ENCODE measurements at regions not wholly inside any gene's neighbourhood (a gene's known extent, or its start where the extent isn't known, plus 50 kb on each side); places are given as distances from the start of the nearest gene placed in this dataset.
A peak's percentile ranks its signal among the peaks of the same experiment; 100 is the strongest.
"Not testable (repeated sequence)": the region's sequence is repeated elsewhere in the genome, so short reads cannot be mapped to it uniquely, and the experiment has no call there.

- peak overlapping the region in 1 of 3 donors; percentile 19 for H3K4me3 ChIP-seq
- intact Hi-C loops (cut with DNase I; ENCODE audit: low total_unique reads) = no loop called here
These were observed 56.9 kb upstream of the MRTFB start for GRCh38 chr16:14014284-14014625.

DNA sequence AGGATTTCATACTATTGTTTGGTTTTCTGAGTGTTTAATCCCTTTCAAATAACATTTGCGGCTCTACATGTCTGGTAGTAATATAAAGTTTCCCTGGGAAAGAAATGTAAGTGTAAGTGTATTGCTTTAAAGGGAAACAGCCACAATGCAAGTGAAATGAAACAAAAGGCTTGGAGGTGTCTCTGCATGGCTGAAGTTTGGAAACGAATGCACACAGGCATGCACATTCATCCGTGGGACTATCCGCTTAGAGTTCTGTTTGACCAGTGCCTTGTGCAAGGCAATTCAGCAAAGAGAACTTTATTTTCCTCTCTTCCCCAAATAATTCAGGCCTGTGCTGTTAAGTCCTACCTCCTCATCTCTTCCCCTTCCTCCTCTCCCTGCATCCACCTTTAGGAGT lies 56.1 kb upstream of the MRTFB start:
- Histone ChIP-seq H3K27ac (peak overlapping the region; percentile 69 to 81), H3K4me3 (peak overlapping the region; percentile 21 to 42 (median 30)), H3K36me3 (no peaks in the 10 kb centered on the region), H3K27me3 (no peaks in the 10 kb centered on the region), H3K9me3 (no peaks in the 10 kb centered on the region), H3K4me1 (no peaks in the 10 kb centered on the region)
- TF ChIP-seq CTCF (IDR thresholded peaks at IDR 0.05) (no peak), POLR2AphosphoS5 (IDR thresholded peaks at IDR 0.05) (no peak), POLR2A (IDR thresholded peaks at IDR 0.05) (no peak)
- intact Hi-C loops (cut with DNase I; ENCODE audit: low total_unique reads) = no loop called here
- DNase-seq (ENCODE audit: low spot score in 2 of 2) = no peak

More at GRCh38 chr16:14014284-14014625, 56.9 kb upstream of the MRTFB start:
- no peaks in the 10 kb centered on the region for H3K4me1 ChIP-seq
- peak overlapping the region; percentile 69 to 81 for H3K27ac ChIP-seq
- H3K36me3 ChIP-seq = no peaks in the 10 kb centered on the region
- H3K27me3 ChIP-seq = no peaks in the 10 kb centered on the region
- TF ChIP-seq POLR2AphosphoS5 (IDR thresholded peaks at IDR 0.05) (no peak), CTCF (IDR thresholded peaks at IDR 0.05) (no peak), POLR2A (IDR thresholded peaks at IDR 0.05) (no peak)
- no peaks in the 10 kb centered on the region for H3K9me3 ChIP-seq
- peak in 1 of 2 donors; percentile 55 for DNase-seq (ENCODE audit: low spot score in 2 of 2)

- intact Hi-C loops (cut with DNase I; ENCODE audit: low total_unique reads) = no loop called here
- Histone ChIP-seq H3K4me3 (peak overlapping the region; percentile 21 to 42 (median 30)), H3K27me3 (no peaks in the 10 kb centered on the region), H3K9me3 (no peaks in the 10 kb centered on the region), H3K27ac (peak overlapping the region; percentile 69 to 81), H3K4me1 (no peaks in the 10 kb centered on the region), H3K36me3 (no peaks in the 10 kb centered on the region)
- TF ChIP-seq POLR2A (IDR thresholded peaks at IDR 0.05) = no peak
- TF ChIP-seq POLR2AphosphoS5 (IDR thresholded peaks at IDR 0.05) = no peak
- TF ChIP-seq CTCF (IDR thresholded peaks at IDR 0.05) = no peak
- no peak for DNase-seq (ENCODE audit: low spot score in 2 of 2)
These were observed 55.7 kb upstream of the MRTFB start for GRCh38 chr16:14015461-14015860.

DNA sequence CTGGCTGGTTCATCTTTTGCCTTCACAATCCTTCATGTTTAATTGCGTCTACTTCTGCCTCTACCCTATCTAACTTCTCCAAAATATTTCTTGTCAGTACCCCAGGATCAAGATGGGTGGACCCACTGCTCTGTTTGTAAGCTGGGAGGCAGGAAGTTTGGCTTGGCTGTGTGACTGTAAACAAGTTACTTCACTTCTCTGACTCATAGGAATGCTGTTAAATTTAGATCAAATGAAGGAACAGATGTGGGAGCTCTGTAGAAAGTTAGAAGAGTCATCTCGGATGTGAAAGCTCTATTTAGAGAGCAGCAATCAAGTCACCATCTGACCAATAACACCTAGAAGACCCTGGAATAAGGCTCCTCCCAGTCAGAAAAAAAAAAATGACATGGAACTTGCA lies 55.2 kb upstream of the MRTFB start:
- Histone ChIP-seq H3K27ac (peak overlapping the region; percentile 69 to 81), H3K4me3 (peak overlapping the region; percentile 21 to 42 (median 30)), H3K9me3 (no peaks in the 10 kb centered on the region), H3K36me3 (no peaks in the 10 kb centered on the region), H3K27me3 (no peaks in the 10 kb centered on the region), H3K4me1 (no peaks in the 10 kb centered on the region)
- no peak for DNase-seq (ENCODE audit: low spot score in 2 of 2)
- no peak for TF ChIP-seq POLR2A (IDR thresholded peaks at IDR 0.05)
- TF ChIP-seq CTCF (IDR thresholded peaks at IDR 0.05) = no peak
- intact Hi-C loops (cut with DNase I; ENCODE audit: low total_unique reads) = no loop called here

- H3K27ac ChIP-seq = peak overlapping the region in 1 of 2 donors; percentile 75
- H3K36me3 ChIP-seq; H3K27me3 ChIP-seq; H3K4me1 ChIP-seq; DNase-seq (ENCODE audit: low spot score in 2 of 2); intact Hi-C loops (cut with DNase I; ENCODE audit: low total_unique reads); H3K4me3 ChIP-seq; H3K9me3 ChIP-seq: not testable (repeated sequence)
These were observed 54.8 kb upstream of the MRTFB start for GRCh38 chr16:14016362-14016761.

DNA sequence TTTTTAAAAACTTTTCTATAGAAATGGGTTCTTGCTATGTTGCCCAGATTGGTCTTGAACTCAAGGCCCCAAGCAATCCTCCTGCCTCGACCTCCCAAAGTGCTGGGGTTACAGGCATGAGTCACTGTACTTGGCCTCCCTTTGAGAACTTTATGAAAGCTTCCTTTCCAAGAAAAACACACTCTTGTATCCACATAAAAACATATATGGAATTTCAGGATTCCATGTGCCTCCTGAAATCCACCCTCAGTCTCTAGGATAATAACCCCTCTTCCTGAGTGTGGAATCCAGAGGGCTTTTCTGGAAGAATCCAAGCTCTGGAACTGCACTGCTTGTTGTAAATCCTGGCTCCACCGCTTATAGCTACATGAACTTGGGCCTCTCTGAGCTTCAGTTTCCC lies 53.2 kb upstream of the MRTFB start:
- intact Hi-C loops (cut with DNase I; ENCODE audit: low total_unique reads) = no loop called here

More for the DNA sequence above, 53.2 kb upstream of the MRTFB start:
- TF ChIP-seq CTCF (IDR thresholded peaks at IDR 0.05) = no peak
- no peak for TF ChIP-seq POLR2A (IDR thresholded peaks at IDR 0.05)
- no peak for TF ChIP-seq POLR2AphosphoS5 (IDR thresholded peaks at IDR 0.05)
- Histone ChIP-seq H3K27ac (no peak overlapping the region), H3K36me3 (no peaks in the 10 kb centered on the region), H3K4me3 (no peak overlapping the region), H3K4me1 (no peaks in the 10 kb centered on the region), H3K9me3 (no peaks in the 10 kb centered on the region), H3K27me3 (no peaks in the 10 kb centered on the region)
- DNase-seq (ENCODE audit: low spot score in 2 of 2) = no peak
